GM18861 (cell line): ENCODE measurements at regions not wholly inside any gene's neighbourhood (a gene's known extent, or its start where the extent isn't known, plus 50 kb on each side); places are given as distances from the start of the nearest gene placed in this dataset.

Experiments
- ATAC-seq: cut with Tn5 transposase; IDR thresholded peaks from one replicate; pipeline ENCODE4 v1.9.1; 2021; ENCODE audit not compliant: unreplicated experiment

DNA sequence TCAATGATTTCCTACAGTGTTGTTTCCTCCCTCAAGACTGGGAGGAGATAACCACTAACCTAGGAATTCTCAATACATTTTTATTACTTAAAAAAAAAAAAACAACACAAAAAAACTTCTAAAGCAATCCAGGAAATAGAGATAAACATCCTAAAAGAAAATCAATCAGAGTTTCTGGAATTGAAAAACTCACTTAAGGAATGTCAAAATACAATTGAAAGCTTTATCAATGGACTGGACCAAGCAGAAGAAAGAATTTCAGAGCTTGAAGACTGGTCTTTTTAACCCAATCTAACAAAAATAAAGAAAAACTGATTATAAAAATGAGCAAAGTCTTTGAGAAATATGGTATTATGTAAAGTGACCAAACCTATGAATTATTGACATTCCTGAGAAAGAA is 394.1 kb downstream of the XPNPEP1 start:
- ATAC-seq, result no peak

DNA sequence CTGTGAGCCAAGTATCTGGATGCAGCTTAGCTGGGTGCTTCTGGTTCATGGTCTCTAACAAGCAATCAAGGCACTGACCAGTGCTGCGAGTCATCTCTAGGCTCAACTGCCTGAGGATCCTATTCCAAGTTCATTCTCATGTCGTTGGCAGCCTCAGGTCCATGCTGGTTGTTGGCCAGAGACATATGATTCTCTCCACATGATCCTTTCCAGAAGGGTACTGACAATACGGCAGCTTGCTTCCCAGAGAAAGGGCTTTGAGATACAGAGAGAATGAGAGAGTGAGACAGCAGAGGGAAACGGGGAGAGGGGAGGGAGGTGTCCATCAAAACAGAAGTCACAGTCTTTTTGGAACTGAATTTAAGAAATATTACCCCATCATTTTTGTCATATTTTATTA is 405.6 kb downstream of the XPNPEP1 start:
- ATAC-seq, result no peak

DNA sequence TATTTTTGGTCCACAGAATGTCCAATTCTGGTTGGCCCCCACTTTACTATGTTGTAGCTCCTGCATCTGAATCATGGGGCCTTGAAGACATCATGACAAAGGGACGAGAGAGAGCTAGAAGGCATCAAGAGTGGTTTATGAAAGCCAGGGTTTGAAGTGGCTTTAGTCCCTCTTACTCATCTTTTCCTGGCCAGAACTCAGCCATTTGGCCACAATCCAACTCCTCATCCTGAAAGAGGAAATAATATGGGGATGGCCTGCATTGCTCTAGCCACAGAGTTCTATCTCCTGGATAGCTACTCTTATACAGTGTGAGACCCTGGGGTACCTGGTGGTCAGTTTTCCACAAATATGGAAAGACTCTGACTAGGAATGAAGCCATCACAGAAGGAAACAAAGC is 418.9 kb downstream of the XPNPEP1 start:
- no peak for ATAC-seq

DNA sequence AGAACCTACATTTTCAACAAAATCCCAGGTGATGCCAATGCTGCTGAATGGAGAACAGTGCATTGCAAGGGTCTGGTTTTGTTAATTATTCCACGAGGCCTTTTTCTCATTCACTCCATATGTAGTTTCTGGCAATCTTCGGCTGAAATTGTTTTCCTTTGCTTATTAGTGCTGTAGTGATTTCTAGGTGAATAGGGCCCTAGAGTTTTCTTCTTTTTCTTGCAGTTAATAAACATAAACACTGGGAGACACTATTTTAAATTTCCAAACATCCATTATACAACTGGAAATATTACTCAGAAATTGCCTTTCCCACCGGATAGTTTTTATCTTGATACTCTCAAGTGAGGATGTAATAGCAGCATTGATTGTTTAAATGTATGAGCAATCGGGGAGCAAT is 435.6 kb downstream of the XPNPEP1 start:
- ATAC-seq, result no peak

- no peak for ATAC-seq
These were observed 442.5 kb downstream of the XPNPEP1 start for GRCh38 chr10:109480836-109481235.

DNA sequence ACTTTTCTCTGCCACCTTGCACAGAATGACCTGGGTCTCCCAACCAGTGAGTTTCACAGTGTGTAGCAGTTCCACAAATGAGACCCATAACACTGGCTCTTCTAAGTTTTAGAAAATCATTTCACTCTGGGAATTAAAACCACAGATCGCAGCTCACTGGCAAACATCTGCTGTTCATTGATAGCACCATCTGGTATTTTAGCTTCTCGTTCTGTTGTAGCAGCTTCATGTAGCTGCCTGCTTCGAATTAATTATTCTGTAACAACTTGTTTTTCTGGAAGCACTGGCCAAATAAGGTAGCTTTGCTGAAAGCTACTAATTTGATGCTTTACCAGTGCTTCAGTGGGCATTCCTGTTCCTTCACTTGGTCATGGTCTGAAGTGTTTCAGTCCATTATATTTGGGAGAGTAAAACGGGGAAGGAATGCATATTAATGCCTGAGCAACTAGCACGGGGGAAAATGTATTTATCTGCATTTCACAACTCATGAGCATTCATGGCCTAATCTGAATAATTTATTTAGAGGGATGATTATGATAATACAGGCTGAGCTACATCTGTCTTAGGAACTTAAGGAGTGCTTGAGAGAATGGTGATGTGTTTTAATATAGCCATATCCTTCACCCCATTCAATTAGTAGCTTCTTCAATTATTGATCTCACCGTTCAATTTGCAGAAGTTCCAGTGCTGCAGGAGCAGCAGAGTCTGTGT is 447.4 kb downstream of the XPNPEP1 start:
- no peak for ATAC-seq

DNA sequence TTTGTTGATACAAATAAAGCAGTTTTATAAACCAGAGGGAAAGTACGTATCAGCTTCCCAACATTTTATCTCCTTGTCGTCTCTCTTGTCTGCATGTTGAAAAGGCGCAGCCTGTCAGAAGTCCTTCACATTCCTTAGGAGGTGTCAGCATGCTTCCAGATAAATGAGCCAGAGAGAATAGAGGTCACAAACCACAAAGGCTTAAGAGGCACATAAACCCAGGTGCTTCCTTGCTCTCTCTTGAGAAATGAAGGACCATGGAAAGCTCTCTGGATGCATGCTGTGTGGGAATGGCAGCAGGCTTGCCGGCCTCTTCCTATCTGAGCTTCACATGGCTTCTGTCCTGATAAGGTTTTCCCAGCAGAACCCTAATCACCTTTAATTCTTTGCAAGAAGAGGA is 448.5 kb downstream of the XPNPEP1 start:
- ATAC-seq, result no peak

DNA sequence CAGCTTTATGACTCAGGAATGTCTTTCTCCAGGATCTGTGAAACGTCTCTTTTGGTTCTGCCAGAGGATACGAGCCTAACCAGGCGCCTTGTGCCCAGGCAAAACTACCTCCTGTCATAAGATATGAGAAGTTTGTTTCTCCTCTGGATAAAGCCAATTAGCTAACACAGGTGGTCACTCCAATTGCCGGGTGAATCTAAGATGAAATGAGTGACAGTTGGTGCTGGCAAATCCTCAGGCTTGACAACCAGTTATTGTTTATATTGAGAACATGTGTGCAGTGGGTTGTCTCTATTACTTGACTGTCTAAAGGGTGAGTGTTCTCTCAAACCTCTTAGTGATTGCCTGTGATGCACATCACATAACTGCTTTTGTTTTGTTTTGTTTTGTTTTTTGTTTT is 449.1 kb downstream of the XPNPEP1 start:
- ATAC-seq, result no peak

DNA sequence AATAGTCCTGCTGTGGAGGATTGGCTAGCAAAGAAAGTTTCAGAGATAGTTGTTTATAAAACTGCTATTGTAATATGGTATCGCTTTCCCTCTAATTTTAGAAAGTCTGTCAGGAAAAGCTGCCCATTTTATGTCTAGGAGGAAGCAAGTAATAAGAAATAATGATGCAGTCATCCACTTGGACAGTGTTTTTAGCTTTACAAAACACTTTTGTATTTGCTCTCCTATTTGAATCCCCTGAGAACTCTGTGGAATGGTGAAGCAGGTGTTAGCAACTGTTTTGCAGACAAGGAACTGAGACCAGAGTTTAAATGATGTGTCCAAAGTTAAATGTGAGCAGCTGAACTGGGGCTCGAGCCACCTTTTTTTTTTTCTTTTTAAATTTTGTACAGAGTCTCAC is 455.8 kb downstream of the XPNPEP1 start:
- no peak for ATAC-seq

DNA sequence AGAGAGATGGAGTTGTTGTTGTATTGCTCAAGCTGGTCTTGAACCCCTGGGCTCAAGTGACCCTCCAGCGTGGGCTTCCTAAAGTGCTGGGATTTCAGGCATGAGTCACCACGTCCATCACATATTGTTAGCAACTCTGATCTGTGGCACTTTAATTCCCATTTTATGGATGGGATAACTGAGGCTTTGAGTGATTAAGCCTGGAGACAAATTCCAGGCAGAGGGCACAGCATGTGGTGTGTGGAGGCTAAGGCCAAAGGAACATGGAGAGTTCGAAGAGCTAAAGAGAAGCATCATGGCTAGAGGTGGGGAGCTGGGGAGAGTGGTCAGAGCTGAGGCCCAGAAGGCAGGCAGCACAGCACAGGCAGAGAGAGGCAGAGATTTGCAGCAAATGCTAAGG is 458.4 kb downstream of the XPNPEP1 start:
- ATAC-seq, result no peak

- ATAC-seq, result no peak
These were observed 466.0 kb downstream of the XPNPEP1 start for GRCh38 chr10:109457302-109457638.

GRCh38 chr10:109456566-109457301 is 466.6 kb downstream of the XPNPEP1 start:
- ATAC-seq, result no peak

GRCh38 chr10:109454691-109455090 is 468.6 kb downstream of the XPNPEP1 start:
- ATAC-seq, result no peak

GRCh38 chr10:109451879-109452278 is 471.4 kb downstream of the XPNPEP1 start:
- no peak for ATAC-seq

GRCh38 chr10:109450702-109451101 is 472.6 kb downstream of the XPNPEP1 start:
- ATAC-seq, result no peak

- ATAC-seq, result no peak
These were observed 489.9 kb downstream of the XPNPEP1 start for GRCh38 chr10:109433434-109433833.

DNA sequence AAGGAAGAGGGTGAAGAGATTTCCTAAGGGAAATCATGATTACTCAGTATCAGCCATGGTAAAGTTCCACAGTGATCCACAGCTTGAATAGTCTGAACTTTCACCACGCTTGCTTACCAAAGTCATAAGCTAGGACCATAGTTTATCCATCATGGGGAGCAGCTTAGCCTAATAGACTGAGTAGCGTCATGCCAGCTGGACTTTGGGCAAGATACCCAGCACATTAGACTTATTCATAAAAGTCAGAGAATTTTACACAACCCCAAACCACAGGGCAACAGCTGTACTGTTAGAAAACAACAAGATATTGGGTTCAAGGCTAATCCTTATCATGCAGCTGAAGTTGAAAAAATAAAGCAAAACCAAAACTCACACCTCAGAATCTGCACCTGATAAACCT is 491.0 kb downstream of the XPNPEP1 start:
- no peak for ATAC-seq

DNA sequence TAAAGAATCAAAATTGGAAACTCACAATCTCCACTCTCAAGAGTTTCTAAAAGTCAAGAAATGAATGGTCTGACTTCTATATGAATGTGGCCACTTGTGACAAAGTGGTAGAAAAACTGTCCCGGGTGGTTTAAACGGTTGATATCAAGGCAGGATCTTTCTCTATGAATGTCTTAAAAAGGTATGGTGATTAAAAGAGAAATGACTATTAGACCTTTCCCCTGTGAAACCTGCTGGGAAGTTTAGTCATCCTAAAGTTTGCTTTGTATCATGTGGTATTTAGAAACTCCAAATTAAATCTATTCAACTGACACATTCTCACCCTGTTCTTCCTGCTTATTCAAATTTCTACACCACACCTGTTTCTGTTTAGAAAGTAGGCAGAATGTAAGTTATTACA is 492.5 kb downstream of the XPNPEP1 start:
- ATAC-seq, result no peak

DNA sequence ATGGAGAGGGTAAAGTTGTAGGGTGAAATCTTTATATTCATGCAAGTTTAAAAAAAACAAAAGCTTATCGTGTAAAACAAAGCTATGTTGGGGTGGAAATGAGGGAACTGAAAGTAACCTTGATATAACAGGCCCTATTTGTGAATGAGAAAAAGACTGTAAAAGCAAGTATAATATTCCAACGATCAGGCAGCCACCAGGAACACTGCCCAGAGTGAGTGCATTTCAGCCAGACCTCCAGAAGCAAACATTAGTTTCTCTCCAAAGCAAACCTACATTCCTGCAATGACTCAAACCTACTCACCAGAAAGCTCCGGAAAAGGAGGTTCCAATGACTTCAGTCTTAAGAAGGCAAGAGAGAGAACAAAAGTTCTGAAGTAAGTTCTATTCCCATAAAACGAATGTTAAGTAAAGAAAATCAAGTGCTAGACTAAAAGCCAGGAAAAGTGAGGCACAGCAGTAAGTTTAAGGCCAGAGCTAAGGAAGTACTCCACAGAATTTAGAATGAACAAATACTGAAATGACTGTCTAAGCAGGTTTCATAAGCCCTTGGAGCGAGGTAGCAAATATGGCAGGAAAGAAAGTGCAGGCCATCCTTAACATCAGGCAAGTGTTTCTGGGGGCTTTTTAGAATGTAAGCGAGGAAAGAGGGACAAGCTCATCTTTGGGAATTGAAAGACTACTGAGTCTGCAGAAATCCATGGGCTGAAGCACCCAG is 493.1 kb downstream of the XPNPEP1 start:
- ATAC-seq, result no peak

DNA sequence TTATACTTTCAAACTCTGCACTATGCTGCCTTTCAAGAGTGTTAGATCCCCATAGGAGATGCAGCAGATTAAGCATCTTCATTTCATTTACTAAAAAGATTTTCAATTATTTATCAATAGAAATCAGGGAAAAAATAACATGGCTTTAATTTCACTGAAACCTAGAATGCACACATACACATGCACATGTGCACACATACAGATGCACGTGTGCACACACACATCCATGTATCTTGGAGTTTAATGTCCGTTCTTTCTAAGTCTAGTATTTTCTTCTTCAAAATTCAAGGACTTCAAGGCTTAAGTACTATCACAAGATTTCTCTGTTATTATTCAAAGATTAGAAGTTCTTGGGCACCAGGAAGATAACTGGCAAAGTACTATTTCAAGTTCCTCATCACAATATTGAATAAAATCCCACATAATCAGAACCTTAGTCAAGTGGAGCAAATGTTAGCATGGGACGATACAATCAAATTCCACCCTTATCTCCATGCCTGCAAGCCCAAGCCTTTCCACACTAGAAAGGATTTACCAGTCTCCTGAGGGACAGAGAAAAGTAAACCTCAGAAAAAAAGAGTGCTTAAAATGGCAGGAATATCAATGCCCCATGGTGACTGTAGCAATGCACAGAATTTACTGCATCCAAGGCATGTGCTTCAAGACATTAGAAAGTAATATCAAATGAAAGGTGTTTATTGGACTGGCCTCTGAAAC is 494.4 kb downstream of the XPNPEP1 start:
- no peak for ATAC-seq

DNA sequence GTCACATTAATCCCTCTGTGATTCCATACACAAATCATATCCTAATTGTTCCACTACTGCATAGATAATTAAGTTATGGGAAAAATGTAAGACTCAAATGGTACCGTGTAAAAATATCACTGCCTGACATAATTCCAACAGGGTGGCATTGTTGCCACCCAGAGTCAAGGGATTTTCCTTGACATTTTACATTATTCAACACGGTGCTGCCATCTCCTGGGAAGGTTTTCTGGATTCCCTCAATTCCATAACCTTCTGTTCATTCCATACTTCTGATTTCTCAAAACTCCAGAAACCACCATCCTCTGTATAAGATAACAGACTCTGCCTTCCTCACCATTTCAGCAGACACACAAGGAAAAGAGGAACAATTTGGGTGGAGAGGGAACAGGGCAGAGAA is 495.9 kb downstream of the XPNPEP1 start:
- no peak for ATAC-seq

DNA sequence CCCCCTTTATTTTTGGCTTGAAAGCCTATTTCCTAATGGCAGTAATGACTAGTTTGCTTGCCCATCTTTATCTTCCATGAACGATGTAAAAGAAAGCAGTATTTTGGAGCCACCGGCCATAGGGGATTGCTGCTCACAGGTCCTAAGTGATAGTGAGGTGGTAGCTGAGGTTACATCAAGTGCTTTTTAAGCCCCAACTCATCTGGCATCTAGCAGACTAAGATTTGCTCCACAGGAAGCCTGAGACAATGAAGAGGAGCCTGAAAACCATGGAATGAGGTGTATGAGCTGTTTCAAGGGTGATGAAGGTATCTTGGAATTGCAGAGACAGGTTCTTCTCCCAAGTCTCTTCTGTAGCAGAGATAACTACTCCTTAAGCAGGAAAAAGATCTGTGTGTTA is 496.3 kb downstream of the XPNPEP1 start:
- no peak for ATAC-seq
